Daoy (cell line): ENCODE measurements at regions not wholly inside any gene's neighbourhood (a gene's known extent, or its start where the extent isn't known, plus 50 kb on each side); places are given as distances from the start of the nearest gene placed in this dataset.

ENCODE experiments used
- DNase-seq: peaks from one replicate; pipeline ENCODE4 v3.0.0-alpha.2; 2015; ENCODE audit warnings: low read depth

DNA sequence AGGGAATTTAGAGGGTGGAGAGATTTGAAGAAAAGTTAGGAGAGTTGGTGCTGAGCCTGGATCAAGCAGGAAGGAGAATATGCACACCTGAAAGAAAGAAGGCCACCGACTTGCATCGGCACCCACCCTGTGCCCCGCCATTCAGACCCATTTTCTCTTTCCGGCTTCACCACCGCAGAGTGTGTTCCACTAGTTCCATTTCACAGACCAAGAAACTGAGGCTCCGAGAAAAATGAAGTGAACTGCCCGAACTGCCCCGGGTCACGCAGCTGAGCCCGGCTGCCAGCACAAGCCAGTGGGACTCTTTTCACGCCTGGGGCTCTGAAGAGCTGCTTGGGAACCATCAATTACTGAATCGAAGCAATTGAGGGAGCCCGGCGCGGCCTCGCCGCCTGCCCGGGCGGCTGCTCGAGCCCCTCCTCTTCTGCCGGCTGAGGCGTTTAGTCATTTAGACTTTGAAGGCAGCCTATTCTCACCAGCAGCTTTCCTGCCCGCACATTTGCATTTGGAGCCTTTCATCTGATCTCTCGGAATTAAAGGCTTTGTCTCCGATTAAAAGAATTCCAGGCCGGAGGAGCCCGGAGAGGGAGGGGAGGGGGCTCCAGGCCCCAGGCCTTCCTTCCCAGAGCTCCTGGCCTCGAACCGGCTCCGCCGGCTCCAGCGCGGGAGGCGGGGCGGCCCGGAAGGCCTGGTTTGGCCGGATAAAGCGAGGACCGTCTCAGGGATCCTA lies 140.2 kb upstream of the PJA1 start:
- no peak for DNase-seq

DNA sequence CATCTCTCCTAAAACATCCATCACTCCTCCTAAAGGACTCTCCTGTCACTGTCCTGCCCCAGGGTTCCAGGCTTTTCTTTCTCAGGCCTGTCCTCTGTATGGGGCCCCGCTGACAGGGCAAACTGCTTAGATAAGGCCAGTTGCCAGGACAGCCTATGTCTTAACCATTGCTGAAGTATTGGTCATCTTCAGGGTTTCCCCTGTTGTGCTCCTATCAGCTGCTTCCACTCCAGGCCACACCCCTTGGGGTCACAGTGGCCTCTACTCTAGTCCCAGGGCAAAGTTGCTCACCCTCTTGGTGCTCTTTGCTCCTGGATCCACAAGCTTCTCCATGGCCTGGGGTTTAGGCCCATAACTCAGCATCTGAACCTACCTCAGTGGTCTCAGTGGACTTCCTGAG lies 138.0 kb upstream of the PJA1 start:
- DNase-seq, result no peak

DNA sequence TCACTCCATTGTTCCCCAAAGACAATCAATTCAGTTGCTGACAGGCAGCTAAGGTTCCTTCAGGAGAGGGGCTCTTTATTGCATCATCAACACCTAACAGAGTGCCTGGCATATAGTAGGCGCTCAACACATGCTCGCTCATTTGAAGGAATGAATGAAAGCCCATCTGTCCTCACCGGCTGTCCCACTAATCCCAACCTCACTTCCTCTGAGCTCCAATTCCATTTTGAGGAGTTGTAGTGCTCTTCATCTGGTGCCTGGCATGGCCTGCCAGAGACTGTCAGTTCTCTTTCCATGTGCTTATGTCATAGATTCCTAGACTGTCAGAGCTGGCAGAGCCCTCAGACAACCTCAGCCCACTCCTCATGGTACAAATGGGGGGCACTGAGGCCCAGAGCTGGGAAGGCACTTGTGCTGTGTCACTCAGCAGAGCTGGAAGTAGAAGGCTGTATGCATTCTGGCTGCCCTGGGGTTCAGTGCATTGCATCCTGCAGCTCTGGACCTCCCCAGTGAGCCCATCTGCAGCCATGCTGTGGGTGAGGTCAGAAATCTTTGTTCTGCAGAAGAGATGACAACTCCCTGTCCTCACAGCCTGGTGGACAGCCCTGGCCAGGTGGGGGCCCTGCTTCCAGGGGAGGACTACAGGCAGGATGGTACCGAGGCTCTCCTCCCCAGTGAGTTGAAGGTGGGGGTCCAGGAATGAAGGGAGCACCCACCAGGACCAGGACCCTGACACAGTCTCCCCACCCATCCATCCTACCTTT lies 134.9 kb upstream of the PJA1 start:
- no peak for DNase-seq

DNA sequence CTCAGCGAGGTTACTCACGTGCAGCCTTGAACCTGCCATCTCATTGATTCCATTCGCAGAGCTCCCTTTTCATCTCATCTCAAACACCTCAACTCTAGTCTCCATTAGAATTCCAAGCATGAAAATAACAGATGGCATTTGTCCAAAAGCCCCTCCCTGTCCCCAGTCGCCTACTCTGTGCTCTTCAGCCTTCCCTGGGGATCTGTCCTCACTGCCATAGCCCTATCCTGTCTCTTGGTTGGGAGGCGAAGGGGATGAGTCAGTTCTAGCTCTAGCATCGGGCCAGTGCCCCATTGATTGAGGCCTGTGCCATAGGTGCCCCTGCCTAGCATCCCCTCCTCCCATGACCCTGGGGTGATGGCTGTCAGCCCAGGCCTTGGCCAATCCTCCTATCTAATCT lies 134.0 kb upstream of the PJA1 start:
- no peak for DNase-seq

DNA sequence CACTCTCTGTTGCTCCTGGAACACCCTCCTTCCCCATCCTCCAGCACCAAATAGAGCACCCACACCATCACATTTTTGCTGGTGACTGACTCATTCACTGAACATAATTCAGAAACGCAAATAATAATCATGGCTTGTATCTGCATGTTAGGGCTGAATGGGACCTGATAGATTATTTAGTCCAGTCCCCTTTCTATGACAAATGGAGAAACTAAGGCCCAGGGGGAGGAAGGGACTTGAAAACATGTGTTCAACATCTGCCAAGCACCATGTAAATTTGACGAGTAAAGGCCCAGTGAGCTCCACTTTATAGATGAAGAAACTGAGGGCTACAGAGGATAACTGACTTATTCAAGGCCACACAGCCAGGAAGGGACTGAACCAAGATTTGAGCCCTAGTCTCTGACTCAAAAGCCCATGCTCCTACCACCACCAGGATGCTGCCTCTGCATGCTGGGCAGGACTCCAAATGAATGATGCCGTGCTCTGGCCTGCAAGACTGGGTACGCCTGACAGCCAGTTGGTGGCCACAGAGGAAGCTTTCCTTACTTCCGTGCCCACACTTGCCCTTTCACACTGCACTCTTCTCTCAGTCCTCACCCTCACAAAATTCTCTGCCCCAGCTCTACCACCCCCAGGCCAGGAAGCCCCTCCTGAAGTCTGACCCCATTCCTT lies 133.3 kb upstream of the PJA1 start:
- peak; percentile 20 for DNase-seq

DNA sequence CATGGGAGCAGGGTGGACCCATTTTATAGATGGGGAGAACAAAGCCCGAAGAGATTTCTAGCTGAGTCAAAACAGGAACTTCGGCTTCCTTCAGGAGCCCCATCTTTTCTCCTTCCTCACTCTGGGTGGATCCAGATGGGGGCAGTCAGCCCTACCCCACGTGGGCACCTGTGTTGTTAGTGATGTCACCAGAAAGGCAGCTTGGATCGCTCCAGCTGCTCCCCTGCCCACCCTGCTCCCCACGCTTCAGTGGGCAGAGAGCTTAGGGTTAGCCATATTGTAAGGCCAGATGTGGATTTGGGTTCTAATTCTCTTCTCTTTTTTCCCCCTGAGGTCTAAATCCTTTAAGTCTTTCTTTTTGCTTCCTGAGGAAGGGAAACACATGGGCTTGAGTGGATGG lies 132.3 kb upstream of the PJA1 start:
- no peak for DNase-seq

DNA sequence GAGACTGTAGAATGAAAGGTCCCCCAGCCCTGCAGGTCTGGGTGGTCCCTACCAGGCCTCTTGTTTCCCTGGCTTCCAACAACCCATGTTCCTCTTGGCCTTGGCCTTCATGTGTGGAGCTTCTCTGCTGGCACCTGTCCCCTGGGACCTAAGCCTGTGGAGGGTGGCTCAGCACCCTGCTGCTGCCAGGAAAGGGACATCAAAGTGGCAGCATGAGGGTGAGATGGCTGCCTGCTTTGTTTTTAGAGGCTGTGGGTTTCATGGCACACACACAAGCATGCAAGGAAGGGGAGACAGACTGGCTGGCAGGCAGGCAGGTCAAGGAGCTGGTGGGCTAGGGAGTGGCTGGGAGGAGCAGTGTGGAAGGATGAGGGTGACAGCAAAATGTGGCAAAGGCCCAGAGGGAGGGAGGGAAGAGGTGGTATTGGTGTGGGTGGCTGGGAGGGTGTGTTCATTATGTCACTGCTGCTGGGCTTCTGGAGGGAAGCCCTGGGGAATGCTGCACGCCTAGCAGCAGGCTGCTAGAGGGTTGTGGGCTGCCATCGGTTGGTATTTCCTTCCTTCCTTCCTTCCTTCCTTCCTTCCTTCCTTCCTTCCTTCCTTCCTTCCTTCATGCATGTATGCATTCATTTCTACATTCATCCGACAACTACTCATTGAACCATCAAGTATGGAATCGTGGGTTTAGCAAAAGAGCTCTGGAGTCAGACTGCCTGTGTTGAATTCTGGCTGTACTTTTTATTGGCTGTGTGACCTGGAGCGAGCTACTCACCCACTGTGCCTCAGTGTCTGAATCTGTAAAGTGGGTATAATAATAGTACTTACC lies 128.7 kb upstream of the PJA1 start:
- no peak for DNase-seq

DNA sequence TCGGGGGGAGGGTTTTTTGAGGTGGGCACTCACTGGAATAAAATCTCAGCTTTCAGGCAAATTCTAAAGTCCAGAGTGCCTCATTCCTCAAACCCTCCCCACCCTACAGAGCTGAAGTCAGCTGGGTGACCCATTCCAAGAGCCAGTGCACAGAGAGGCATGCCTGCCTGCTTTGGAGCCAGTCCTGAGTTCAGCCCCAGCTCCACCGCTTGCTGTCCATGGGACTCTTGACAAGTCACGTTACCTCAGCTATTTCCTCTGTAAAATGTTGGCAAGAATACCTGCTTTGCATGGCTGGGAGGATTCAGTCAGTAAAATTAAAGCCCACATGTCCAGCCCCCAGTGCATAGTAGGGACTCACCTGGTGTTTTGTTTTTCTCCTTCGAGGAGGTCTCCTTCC lies 125.9 kb upstream of the PJA1 start:
- no peak for DNase-seq

DNA sequence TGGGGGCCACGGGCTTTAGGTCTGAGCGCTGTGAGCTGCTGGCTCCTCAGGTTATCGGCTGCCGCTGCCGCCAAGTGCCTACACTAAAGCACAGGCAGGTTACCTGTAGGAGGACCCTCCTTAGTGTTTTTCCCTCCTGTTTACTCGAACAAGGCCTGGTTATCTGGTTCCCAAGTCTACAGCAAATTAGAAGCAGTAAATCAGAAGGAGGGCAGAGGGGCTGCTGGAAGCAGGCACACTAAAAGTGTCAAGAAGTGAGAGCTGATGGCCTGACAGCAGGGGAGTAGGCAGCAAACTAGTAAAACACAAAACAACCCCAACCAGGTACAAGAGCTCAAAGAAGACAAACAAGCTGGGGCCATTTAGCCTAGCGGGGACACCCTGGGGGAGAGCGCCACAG lies 125.0 kb upstream of the PJA1 start:
- no peak for DNase-seq

DNA sequence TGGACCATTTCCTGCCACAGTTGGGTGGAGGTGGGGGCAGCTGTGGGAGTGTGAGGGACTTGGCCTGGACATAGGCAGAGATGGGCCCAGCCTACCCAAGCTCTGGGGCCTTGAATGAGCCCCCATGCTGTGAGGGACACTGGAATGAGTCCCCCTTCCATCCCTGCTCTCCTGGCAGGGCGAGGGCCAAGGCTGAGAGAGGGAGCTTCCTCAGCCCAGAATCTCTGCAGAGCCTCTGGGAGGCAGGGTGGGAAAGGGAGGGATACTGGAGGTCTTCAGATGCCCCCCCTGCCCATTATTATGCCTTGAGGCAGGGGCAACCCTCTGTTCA lies 124.5 kb upstream of the PJA1 start:
- no peak for DNase-seq

DNA sequence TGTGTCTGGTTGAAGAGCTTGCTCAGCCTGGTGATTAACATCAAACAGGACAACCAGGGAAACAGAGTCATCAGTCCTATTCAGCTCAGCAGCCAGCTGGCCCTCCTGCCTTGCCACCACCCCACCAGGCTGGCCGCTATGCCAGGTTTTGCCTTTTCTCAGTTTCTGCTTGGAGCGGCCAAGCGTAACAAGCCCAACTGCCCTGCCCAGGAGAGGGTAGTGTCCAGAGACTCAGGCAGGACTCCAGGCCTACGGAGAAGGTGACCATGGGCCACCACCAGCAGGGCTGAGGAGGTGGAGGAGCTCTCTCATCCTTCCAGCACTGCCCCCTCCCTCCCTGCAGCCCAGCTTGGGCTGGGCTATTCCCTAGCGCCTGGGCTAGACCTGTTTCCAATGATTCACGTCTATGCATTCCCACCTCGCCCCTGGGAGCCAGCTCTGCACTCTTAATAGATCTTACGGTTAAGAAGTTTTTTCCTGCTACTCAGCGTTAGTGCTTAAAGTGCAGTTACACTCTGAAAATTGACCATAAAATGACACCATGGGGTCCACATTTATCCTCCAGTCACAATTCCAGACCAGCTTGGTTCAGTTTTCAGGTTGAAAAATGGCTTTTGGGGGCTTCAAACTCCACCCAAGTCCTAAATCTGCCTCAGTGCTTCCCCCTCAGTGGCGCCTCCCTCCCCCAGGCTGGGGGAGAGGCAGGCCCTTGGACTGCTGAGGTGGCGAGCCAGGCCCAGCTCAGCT lies 124.0 kb upstream of the PJA1 start:
- no peak for DNase-seq

DNA sequence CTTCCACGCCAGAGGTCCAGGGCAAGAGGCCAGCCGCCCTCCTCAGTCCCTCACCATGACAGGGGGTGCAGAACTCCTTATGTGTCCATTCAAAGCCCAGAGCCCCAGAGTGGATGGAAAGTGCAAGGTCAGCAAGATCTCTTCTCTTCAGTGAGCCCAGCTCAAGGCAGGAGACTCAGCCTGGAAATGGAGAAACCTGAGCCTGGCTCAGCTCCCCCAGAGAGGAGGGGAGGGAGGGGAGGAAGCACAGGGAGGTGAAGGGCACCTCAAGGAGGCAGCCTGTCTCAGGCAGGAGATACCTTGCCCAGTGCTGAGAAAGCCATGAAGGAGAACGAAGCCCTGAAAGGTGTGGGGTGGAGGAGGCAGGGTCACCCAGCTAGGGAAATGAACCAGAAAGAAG lies 121.8 kb upstream of the PJA1 start:
- DNase-seq, result no peak

DNA sequence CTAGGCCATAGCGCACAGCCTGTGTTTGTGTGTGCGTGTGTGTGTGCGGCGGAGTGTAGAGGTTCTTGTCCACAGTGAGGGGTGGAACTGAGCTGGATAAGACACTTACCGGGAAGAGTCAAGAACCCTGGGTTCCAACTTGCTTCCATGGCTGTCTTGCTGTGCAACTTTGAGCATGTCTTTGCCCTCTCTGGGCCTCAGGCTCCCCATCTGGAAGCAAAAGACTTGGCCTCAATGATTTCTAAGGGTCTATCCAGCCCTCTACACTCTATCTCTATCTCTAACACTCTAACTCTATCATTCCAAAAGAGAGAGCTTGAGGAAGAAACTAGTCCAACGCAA lies 121.3 kb upstream of the PJA1 start:
- DNase-seq, result no peak

DNA sequence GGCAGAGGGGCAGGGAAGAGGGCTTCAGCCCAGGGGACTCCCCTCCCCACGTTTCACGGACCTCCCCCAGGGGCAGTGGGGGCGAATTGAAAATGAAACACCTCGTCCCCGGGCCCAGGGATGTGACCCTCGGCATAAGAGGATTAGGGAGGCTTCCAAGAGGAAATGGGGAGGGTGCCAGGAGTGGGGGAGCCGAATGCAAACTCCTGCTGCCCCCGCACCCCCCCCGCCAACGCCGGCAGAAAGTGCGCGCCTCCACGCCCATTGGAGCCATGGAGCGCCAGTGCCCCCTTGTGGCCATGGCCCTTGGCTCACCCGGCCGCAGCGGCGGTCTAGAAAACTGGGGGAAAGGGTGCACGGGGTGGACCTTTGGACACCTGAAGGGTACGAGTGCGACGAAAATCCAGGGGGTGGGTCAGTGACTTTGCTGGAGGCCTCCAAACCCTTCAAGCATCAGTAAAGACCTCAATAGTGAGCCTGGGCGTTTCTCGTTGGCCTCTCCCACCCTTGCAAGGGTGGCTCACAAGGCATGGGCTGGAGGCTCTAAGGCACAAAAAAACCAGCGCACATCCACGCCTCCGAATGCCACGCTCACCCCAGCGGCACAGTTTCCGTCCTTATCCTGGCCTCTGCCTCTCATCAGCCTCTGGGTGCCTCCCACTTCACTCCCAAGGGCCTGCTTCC lies 120.8 kb upstream of the PJA1 start:
- peak; percentile 51 for DNase-seq

DNA sequence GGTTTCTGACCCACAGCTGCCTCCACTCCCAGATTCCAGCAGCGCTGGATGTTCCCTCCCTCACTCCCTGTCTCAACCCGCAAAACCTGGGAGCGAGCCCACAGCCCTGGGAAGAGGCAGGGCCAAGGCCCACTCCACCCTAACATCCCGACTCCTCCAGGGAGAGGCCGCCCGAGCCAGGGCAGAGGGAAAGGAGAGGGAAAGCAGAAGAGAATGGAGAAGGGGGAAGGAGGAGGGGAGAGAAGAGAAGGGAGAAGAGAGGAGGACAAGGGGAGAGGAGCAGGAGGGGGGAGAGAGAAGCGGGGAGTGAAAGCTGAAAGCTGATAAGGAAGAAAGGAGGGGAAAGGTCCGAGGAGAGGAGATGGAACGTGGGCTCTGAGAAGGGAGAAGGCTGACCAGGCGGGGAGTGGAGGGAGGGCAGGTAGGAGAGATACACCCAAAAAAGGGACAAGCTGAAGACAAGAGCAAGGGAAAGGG lies 120.2 kb upstream of the PJA1 start:
- no peak for DNase-seq

DNA sequence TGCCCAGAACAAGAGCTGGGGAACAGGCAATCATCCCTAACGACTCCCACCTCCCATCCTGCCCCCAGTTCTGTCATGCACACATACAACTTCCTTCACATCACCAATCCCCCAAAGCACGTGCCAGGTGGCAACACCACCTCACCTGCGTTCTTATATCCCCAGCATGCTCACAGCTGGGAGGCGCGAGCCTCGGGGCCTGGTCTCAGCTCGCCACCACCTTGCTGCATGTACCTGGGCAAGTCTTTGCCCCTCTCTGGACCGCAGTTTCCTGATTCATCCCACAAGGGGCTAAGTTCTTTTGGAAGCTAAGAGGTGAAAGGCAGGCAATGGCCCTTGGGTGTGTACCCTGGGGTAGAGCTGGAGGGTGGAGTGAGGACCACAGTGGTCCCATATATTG lies 119.2 kb upstream of the PJA1 start:
- DNase-seq, result no peak

DNA sequence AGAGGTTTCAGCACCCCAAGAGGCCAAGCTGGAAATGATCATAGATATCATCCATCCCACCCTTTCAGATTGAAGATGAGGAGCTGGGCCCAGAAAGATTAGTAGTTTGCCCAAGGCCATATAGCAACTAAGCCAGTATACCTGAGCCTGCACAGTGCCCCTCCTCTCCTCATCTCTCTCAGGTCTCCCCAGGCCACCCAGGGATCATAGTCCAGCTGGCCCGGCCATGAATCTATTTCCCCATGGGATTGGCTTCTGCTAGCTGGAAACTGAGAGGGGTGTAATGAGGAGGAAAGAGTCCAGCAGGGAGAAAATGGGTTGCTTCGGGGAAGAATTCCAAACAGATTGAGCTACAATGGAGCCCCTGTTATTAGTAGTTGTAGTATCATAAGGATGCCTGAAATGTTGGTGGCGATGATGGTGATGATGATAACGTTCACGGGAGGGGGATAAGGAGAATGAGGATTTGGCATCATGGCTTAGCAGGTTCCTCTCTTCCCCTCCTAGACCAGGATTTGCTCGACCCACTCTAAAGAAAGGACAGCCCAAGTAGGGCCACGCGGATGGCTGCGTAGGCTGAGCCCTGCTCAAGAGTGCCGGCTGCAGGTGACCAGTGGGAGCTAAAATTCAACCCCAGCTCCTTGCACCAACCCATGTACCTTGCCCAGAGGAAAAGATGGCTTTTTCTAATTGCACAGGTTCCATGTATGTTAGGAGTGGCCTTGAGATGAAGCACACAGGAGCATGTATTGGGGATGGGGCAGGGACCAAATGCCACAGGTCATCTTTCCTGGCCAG lies 117.8 kb upstream of the PJA1 start:
- DNase-seq, result no peak

DNA sequence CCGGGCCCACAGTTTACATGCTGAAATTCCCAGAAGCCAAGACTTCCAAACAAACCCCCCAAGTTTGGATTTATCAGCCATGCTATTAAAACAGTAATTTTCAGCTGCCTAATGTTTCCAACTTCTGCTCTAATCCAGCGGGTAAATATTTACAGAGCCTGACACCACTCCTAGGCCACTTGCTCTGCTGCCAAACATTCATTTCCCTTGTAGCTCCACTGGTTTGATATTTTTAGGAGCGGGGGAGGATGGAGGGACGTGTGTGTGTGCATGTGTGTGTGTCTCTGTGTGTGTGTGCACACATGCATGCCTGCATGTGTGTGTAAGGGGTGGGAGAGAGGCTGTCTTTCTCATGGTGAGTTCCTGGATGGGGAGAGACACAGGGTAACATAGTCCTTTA lies 115.7 kb upstream of the PJA1 start:
- no peak for DNase-seq

DNA sequence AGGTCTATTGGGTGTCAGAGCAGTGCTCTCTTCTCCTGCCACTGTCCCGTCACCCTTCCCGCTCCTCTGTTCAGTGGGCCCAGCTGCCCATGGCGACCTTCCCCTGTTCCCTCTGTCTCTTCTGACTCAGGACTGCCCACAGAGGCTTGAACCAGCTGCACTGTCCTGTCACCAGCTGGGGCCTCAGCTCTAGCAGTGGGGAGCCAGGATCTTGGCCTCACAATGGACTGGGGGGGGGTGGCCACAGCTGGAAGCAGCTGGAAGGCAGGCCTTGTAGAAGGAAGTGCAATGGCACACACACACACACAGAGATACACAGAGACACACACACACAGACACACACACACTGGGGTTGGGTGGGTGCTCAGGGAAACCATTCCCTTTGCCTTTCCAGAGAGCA lies 114.0 kb upstream of the PJA1 start:
- no peak for DNase-seq

DNA sequence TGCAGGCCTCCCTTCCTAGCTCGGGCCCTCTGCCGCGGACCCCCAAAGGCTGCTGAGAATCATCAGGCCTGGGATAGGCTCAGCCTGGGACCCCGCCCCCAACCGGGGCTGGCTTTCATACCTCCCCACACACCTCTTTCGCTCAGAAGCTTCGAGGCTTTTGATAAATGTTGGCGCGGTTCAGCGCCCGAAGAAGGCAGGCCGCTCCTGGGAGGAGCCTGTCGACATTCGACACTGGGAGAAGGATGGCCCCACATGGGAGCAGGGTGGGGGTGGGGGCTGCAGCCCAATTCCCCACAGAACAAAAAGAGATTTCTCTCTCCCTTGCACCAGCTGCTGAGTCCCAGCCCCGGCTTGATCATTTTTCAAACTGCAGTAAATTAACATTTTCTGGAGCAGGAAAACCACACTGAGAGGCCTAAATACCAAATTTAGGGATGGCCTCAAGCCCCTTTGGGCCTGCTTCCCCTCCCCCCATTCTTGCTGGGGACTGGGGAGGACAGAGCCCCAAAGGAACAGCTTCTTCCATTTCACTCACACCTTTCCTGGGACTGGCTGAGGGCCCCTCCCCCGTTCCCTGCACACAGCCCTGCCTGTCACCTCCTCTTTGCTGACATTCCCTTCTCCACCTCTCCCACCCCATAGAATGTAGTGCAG lies 112.9 kb upstream of the PJA1 start:
- DNase-seq, result no peak
